IPS-18a (cell line): ENCODE measurements at regions not wholly inside any gene's neighbourhood (a gene's known extent, or its start where the extent isn't known, plus 50 kb on each side); places are given as distances from the start of the nearest gene placed in this dataset.
"Not testable (repeated sequence)": the region's sequence is repeated elsewhere in the genome, so short reads cannot be mapped to it uniquely, and the experiment has no call there.

ENCODE experiments used
- H3K27ac ChIP-seq: one replicate; pipeline ENCODE4 v1.5.1; 2013; ENCODE audit warnings: low read length
- H3K27me3 ChIP-seq: one replicate; pipeline ENCODE4 v1.6.1; 2013; ENCODE audit warnings: mild to moderate bottlenecking, low read length; ENCODE audit not compliant: control insufficient read depth, insufficient read depth
- H3K36me3 ChIP-seq: one replicate; pipeline ENCODE4 v1.6.1; 2013; ENCODE audit warnings: low read depth, low read length; ENCODE audit not compliant: control insufficient read depth
- H3K4me1 ChIP-seq: one replicate; pipeline ENCODE4 v1.6.1; 2013; ENCODE audit warnings: low read depth, low read length; ENCODE audit not compliant: control insufficient read depth
- H3K4me3 ChIP-seq: one replicate; pipeline ENCODE4 v1.5.1; 2013; ENCODE audit warnings: low read length
- H3K9ac ChIP-seq: one replicate; pipeline ENCODE4 v1.6.1; 2013; ENCODE audit warnings: mild to moderate bottlenecking, low read length, moderate library complexity
- H3K9me3 ChIP-seq: one replicate; pipeline ENCODE4 v1.6.1; 2013; ENCODE audit warnings: low read depth, low read length; ENCODE audit not compliant: control insufficient read depth

- no peaks in the 10 kb centered on the region for H3K4me1 ChIP-seq
- no peak overlapping the region for H3K9ac ChIP-seq
- H3K27me3 ChIP-seq = no peaks in the 10 kb centered on the region
- no peaks in the 10 kb centered on the region for H3K36me3 ChIP-seq
- peaks cover 6% of the 10 kb centered on the region for H3K9me3 ChIP-seq
- no peak overlapping the region for H3K4me3 ChIP-seq
- H3K27ac ChIP-seq = no peak overlapping the region
Observed at GRCh38 chr3:191644291-191644690, 183.3 kb downstream of the PYDC2 start.

GRCh38 chr3:191646242-191646641 lies 185.3 kb downstream of the PYDC2 start:
- no peak overlapping the region for H3K4me3 ChIP-seq
- H3K27me3 ChIP-seq = no peaks in the 10 kb centered on the region
- no peak overlapping the region for H3K27ac ChIP-seq
- H3K36me3 ChIP-seq = no peaks in the 10 kb centered on the region
- H3K9ac ChIP-seq = no peak overlapping the region
- peaks cover 14% of the 10 kb centered on the region for H3K9me3 ChIP-seq
- H3K4me1 ChIP-seq = no peaks in the 10 kb centered on the region

GRCh38 chr3:191648787-191649186 lies 187.8 kb downstream of the PYDC2 start:
- Histone ChIP-seq H3K27ac (no peak overlapping the region), H3K9ac (no peak overlapping the region), H3K4me3 (no peak overlapping the region), H3K27me3 (no peaks in the 10 kb centered on the region), H3K9me3 (peaks cover 15% of the 10 kb centered on the region), H3K4me1 (no peaks in the 10 kb centered on the region), H3K36me3 (no peaks in the 10 kb centered on the region)

GRCh38 chr3:191649626-191650025 lies 188.7 kb downstream of the PYDC2 start:
- no peaks in the 10 kb centered on the region for H3K36me3 ChIP-seq
- peaks cover 15% of the 10 kb centered on the region for H3K9me3 ChIP-seq
- H3K27ac ChIP-seq = no peak overlapping the region
- no peaks in the 10 kb centered on the region for H3K4me1 ChIP-seq
- H3K27me3 ChIP-seq = no peaks in the 10 kb centered on the region
- no peak overlapping the region for H3K4me3 ChIP-seq
- no peak overlapping the region for H3K9ac ChIP-seq

- not testable (repeated sequence) for H3K27ac ChIP-seq, H3K9ac ChIP-seq, H3K9me3 ChIP-seq, H3K4me3 ChIP-seq, H3K36me3 ChIP-seq, H3K27me3 ChIP-seq, H3K4me1 ChIP-seq
Observed at GRCh38 chr3:191658781-191659419, 197.9 kb downstream of the PYDC2 start.

GRCh38 chr3:191662150-191662549 lies 201.2 kb downstream of the PYDC2 start:
- H3K4me1 ChIP-seq, H3K9ac ChIP-seq, H3K27ac ChIP-seq, H3K27me3 ChIP-seq, H3K4me3 ChIP-seq, H3K9me3 ChIP-seq, H3K36me3 ChIP-seq: not testable (repeated sequence)

- Histone ChIP-seq H3K27me3 (no peaks in the 10 kb centered on the region), H3K27ac (no peak overlapping the region), H3K36me3 (no peaks in the 10 kb centered on the region), H3K9ac (no peak overlapping the region), H3K9me3 (no peaks in the 10 kb centered on the region), H3K4me1 (no peaks in the 10 kb centered on the region), H3K4me3 (no peak overlapping the region)
Observed at GRCh38 chr3:191680989-191681597, 220.1 kb downstream of the PYDC2 start.

GRCh38 chr3:191682961-191683360 lies 222.0 kb downstream of the PYDC2 start:
- H3K4me1 ChIP-seq = peaks cover 4% of the 10 kb centered on the region
- H3K27ac ChIP-seq = no peak overlapping the region
- no peaks in the 10 kb centered on the region for H3K36me3 ChIP-seq
- H3K27me3 ChIP-seq = no peaks in the 10 kb centered on the region
- H3K4me3 ChIP-seq = no peak overlapping the region
- H3K9me3 ChIP-seq = no peaks in the 10 kb centered on the region
- no peak overlapping the region for H3K9ac ChIP-seq

GRCh38 chr3:191686626-191687025 lies 225.7 kb downstream of the PYDC2 start:
- Histone ChIP-seq H3K4me3 (no peak overlapping the region), H3K4me1 (peaks cover 22% of the 10 kb centered on the region), H3K9ac (no peak overlapping the region), H3K36me3 (no peaks in the 10 kb centered on the region), H3K27me3 (no peaks in the 10 kb centered on the region), H3K9me3 (no peaks in the 10 kb centered on the region), H3K27ac (no peak overlapping the region)

- no peaks in the 10 kb centered on the region for H3K9me3 ChIP-seq
- H3K9ac ChIP-seq = no peak overlapping the region
- no peaks in the 10 kb centered on the region for H3K36me3 ChIP-seq
- H3K27me3 ChIP-seq = no peaks in the 10 kb centered on the region
- peak overlapping the region; percentile 33 for H3K4me3 ChIP-seq
- H3K4me1 ChIP-seq = peaks cover 28% of the 10 kb centered on the region
- peak overlapping the region; percentile 64 for H3K27ac ChIP-seq
Observed at GRCh38 chr3:191688756-191689433, 227.9 kb downstream of the PYDC2 start.

DNA sequence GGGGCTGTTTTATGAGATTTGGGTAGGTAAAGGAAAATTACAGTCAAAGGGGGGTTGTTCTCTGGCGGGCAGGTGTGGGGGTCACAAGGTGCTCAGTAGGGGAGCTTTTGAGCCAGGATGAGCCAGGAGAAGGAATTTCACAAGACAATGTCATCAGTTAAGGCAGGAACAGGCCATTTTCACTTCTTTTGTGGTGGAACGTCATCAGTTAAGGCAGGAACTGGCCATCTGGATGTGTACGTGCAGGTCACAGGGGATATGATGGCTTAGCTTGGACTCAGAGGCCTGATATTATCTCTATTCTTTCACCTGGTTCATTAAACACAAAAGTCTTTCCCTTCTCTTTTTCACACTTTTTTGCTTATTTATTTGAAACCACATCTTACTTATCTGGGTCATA lies 230.2 kb downstream of the PYDC2 start:
- H3K36me3 ChIP-seq, H3K9me3 ChIP-seq, H3K9ac ChIP-seq, H3K27me3 ChIP-seq, H3K4me3 ChIP-seq, H3K27ac ChIP-seq: not testable (repeated sequence)
- H3K4me1 ChIP-seq = peaks cover 31% of the 10 kb centered on the region
